ENCODE measurements at regions not wholly inside any gene's neighbourhood (a gene's known extent, or its start where the extent isn't known, plus 50 kb on each side); places are given as distances from the start of the nearest gene placed in this dataset.

GRCh38 chr20:60215816-60216730, 257.9 kb downstream of the CDH26 start:
- FAIRE-seq = no peak

GRCh38 chr20:60219231-60219630, 261.0 kb downstream of the CDH26 start:
- no peak for FAIRE-seq

GRCh38 chr20:60219984-60220562, 261.9 kb downstream of the CDH26 start:
- FAIRE-seq = no peak

- no peak for FAIRE-seq
Measured at GRCh38 chr20:60220706-60221105, 262.5 kb downstream of the CDH26 start.

GRCh38 chr20:60221593-60221992, 263.4 kb downstream of the CDH26 start:
- FAIRE-seq = no peak

- no peak for FAIRE-seq
Measured at GRCh38 chr20:60222497-60222896, 264.3 kb downstream of the CDH26 start.

GRCh38 chr20:60223174-60223573, 265.0 kb downstream of the CDH26 start:
- FAIRE-seq = no peak

- no peak for FAIRE-seq
Measured at GRCh38 chr20:60224914-60225313, 266.7 kb downstream of the CDH26 start.

GRCh38 chr20:60228255-60228654, 270.0 kb downstream of the CDH26 start:
- no peak for FAIRE-seq

GRCh38 chr20:60232380-60232779, 274.2 kb downstream of the CDH26 start:
- FAIRE-seq = no peak

- no peak for FAIRE-seq
Measured at GRCh38 chr20:60233018-60233630, 274.9 kb downstream of the CDH26 start.

GRCh38 chr20:60236613-60237012, 278.4 kb downstream of the CDH26 start:
- no peak for FAIRE-seq

GRCh38 chr20:60237981-60238380, 279.8 kb downstream of the CDH26 start:
- FAIRE-seq = no peak

- no peak for FAIRE-seq
Measured at GRCh38 chr20:60238992-60239660, 280.9 kb downstream of the CDH26 start.

GRCh38 chr20:60239956-60240355, 281.7 kb downstream of the CDH26 start:
- FAIRE-seq = no peak

- no peak for FAIRE-seq
Measured at GRCh38 chr20:60240415-60240814, 282.2 kb downstream of the CDH26 start.

GRCh38 chr20:60240986-60241385, 282.8 kb downstream of the CDH26 start:
- FAIRE-seq = no peak

- FAIRE-seq = no peak
Measured at GRCh38 chr20:60242836-60243505, 284.7 kb downstream of the CDH26 start.

- no peak for FAIRE-seq
Measured at GRCh38 chr20:60244373-60245146, 286.3 kb downstream of the CDH26 start.

GRCh38 chr20:60246751-60247150, 288.5 kb downstream of the CDH26 start:
- no peak for FAIRE-seq

GRCh38 chr20:60249436-60249835, 291.2 kb downstream of the CDH26 start:
- no peak for FAIRE-seq

GRCh38 chr20:60250251-60250650, 292.0 kb downstream of the CDH26 start:
- no peak for FAIRE-seq
